MV-4-11 (cell line): ENCODE measurements at regions not wholly inside any gene's neighbourhood (a gene's known extent, or its start where the extent isn't known, plus 50 kb on each side); places are given as distances from the start of the nearest gene placed in this dataset.
"Not testable (repeated sequence)": the region's sequence is repeated elsewhere in the genome, so short reads cannot be mapped to it uniquely, and the experiment has no call there.

ENCODE experiments used
- DNase-seq: peaks from one replicate; lab custom pipeline; 2025; lab: John Stamatoyannopoulos, UW

DNA sequence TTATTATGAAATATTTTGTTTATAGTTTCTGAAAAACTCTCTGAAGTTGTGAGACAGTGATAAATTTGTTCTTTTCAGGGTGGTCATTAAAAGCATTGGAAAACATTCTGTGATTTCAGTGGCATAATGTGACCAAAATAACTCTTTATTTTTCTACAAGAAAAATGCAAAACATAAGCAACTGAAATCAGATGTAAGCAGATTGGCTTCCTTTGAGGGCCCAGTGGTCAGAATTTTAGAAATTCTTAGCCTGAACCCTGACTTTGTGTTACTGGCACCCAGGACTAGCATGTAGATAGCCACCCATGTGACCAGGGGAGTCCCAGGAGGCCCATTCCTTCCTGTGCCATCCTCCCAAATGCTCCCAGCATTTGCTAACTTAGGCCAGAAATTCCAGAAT, 145.6 kb upstream of the SLC38A2 start:
- no peak for DNase-seq

DNA sequence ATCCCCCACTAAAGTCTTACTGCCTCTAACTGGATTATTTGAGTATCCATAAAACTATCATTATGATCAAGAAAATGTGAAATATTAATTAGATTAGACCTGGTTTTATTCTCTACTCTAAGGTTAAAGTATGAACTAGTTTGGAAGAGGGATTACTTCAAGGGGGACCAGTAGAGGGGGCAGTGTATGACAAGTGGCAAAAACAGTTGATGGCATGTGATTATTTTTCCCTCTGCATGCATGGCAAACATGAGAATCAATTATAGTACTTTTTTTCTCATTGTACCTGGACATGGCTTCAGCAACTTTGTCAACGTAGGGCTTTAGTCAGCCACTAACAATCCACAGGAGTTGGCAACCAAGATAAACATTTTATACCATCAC, 145.0 kb upstream of the SLC38A2 start:
- DNase-seq = no peak

- DNase-seq = peak; percentile 11
Observed at GRCh38 chr12:46516933-46517578, 144.5 kb upstream of the SLC38A2 start.

DNA sequence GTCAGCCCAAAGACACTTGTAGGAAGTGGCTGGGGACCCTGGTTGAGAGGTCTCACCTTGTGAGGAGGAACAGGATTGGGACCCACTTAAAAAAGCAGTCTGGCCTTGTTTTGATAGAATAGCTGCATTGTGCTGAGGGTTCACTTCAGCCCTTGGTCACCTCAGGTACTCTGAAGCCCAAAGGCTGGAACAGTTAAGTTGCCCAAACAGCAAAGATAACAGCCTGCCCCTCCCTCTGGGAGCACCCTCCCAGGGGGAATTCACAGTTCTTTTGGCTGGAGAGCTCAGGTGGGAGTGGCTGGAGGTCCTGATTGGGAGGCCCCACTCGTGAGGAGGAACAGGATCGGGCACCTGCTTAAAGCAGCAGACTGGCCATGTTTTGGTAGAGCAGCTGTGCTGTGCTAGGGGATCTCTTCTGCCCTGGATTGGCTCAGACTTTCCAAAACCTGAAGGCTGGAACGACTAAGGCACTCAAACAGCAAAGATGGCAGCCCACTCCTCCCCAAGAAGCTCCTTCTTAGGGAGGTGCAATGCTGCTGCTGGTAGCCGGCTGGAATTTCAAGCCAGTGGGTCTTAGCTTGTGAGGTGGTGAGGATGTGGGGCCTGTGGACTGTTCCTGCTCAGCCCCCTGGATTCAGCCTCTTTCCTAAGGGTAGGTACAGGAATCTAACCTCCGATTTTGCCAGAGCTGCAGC, 143.8 kb upstream of the SLC38A2 start:
- DNase-seq = no peak

DNA sequence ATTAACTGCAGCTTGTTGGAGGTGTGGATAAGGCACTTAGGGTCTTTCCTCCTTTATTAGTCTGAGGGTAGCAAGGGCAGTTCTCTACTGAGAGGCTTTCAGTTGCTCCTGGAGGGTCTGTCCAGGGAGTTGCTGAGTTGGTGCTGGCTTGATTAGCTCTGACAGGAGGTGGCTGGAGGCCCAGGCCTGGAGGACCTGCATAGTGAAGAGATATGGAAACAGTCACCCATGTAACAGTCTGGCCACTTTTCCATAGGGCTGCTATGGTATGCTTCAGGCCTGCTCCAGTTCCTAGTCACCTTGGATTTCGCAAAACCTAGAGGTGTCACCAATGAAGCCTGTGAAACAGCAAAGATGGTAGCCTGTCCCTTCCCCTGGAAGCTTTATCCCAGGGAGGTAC, 143.3 kb upstream of the SLC38A2 start:
- no peak for DNase-seq

DNA sequence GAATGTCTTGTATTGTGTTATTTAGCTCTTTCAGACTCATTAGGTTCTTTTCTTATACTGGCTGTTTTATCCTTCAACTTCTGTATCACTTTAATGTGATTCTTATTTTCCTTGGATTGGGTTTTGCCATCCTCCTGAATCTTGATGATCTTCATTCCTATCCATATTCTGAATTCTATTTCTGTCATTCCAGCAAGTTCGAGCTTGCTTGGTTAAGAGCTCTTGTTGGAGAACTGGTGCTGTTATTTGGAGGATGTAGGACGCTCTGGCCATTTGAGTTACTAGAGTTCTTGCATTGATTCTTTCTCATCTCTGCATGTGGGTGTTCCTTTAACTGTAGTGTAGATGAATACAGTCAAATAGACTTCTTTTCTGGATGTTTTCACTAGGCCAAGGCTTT, 142.3 kb upstream of the SLC38A2 start:
- DNase-seq = no peak

- DNase-seq = not testable (repeated sequence)
Observed at GRCh38 chr12:46510257-46510656, 137.7 kb upstream of the SLC38A2 start.

DNA sequence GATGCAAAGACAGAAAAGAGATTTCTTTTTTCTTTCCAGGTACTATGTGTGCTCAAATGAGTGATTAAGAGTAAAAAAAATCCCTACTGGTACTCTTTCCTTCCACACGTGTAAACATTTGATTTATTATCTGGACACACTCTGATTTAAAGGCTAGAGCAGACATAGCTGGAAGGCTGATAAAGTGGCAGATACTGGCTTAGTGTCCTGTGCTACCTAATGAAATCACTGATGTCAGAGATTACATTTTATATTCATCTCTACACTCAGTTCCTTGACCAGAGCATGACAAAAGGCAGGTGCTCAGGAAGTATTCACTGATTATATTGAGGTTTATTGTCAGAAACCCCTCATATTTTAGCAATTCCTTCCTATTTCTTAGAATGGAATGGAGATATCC, 136.6 kb upstream of the SLC38A2 start:
- no peak for DNase-seq

GRCh38 chr12:46508651-46509050, 136.1 kb upstream of the SLC38A2 start:
- DNase-seq = no peak

DNA sequence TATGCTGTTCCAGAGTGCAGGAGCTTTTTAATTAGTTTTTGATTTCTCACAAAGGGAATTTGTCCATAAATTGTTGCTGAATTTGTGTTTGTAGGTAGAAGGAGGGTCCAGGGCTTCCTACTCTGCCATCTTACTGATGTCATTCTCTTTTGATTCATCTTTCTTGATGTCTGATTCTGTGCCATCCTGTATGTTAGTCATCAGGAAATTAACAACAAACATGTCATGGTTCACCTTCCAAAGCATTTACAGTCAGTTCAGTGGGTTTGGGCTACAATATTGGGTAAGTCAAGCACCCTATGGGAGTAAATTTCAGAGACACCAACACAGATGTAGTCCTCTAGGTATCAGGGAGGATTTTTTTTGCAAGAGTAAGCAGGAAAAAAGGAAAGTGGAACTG, 135.2 kb upstream of the SLC38A2 start:
- DNase-seq = no peak

DNA sequence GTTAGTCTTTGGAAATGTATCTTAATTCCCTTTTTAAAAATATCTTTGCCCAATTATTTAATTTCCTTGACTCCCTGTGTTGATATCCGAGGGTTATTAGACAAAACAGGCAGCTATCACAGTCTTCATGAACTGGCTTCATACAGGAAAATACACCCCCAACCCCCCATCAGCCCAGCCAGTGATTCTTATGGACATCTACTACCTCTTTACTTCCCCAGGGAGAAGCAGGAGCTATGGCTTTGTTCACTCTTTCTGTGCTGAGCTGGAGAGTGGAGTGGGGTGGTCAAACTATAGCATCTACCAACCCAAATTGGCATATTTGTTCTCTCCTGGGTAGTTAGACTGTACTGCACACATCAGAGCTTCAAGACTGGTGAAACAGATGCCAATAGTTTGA, 134.4 kb upstream of the SLC38A2 start:
- DNase-seq = no peak

DNA sequence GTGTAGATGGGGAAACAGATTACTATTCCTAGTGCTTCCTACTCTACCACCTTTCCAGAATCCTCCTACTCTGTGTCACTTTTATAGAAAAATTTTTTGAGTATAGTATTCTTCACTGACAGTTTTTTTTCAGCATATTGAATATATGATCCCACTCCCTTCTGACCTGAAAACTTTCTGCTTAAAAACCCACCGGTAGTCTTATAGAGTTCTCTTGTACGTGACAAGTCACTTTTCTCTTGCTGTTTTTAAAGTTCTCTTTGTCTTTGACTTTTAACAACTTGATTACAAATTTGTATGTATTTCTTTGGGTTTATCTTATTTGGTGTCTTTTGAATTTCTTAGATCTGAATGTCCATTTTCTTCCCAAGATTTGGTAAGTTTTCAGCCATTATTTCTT, 133.6 kb upstream of the SLC38A2 start:
- DNase-seq = no peak

DNA sequence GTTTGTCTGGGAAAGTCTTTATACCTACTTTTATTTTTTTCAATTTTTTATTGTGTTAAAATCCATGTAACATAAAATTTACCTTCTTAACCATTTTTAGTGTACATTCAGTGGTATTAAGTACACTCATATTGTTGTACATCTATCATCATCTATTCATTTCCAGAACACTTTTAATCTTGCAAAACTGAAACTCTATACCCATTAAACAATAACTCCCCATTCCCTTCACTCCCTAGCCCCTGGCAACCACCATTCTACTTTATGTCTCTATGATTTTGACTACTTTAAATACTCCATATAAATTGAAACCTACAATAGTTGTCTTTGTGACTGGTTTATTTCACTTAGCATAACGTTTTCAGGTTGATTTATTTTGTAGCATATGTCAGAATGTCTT, 131.9 kb upstream of the SLC38A2 start:
- DNase-seq = no peak

- no peak for DNase-seq
Observed at GRCh38 chr12:46503637-46504175, 131.1 kb upstream of the SLC38A2 start.

DNA sequence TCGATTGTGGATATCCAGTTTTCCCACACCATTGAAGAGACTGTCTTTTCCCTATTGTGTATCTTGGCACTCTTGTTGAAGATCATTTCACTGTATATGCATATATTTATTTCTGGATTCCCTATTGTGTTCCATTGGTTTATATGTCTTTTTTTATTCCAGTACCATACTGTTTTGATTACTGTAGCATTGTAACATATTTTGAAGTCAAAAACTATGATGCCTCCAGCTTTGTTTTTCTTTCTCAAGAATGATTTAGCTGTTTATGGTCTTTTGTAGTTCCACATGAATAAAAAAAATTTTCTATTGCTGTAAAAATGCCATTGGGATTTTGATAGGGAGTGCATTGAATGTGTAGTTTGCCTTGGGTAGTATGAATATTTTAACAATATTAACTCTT, 128.1 kb upstream of the SLC38A2 start:
- no peak for DNase-seq

GRCh38 chr12:46499901-46500300, 127.3 kb upstream of the SLC38A2 start:
- no peak for DNase-seq

GRCh38 chr12:46499226-46499625, 126.7 kb upstream of the SLC38A2 start:
- DNase-seq = no peak

DNA sequence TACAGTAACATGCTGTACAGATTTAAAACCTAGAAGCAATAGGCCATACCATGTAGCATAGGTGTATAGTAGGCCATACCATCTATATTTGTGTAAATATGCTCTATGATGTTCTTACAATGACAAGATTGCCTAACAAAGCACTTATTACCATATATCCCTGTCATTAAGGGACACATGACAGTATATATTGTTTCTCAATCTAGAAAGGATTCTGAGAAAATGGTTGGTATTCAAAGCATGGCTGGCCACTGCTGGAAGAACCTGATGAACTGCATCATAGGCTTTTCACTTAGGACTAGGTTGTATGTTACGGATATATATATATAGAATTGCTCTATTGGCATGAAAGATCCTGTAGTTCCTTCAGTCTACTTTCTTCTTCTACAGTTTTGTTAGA, 125.2 kb upstream of the SLC38A2 start:
- DNase-seq = no peak

- no peak for DNase-seq
Observed at GRCh38 chr12:46494424-46494823, 121.9 kb upstream of the SLC38A2 start.

- DNase-seq = no peak
Observed at GRCh38 chr12:46493834-46494181, 121.2 kb upstream of the SLC38A2 start.

- no peak for DNase-seq
Observed at GRCh38 chr12:46493150-46493833, 120.7 kb upstream of the SLC38A2 start.

DNA sequence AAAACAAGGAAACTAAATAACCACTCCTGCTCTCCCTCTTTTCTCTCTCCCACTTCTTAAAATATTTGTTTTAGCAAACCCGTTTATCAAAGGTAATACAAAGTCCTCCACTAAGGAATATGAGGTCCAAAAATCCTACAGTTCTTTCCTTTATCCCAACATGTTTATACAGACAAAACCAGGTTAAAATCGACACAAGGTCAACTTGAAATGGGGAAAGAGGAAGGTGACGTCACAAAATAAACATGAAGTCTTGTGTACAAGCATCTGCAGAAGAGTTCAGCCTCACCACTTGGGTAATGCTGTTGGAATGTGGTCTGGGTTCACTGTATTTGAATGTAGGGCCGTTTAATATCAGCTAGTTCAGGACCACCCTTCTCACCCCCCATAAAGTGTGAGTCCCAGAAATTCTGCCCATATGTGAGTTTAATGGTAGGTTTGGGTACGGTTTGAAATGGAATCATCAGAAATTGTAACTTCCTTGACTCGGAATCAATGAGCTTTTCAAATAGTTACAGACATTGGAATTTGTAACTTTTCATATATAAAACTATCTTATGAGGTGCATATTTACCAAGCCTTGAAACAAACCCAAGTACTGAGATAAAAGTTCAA, 120.0 kb upstream of the SLC38A2 start:
- no peak for DNase-seq

DNA sequence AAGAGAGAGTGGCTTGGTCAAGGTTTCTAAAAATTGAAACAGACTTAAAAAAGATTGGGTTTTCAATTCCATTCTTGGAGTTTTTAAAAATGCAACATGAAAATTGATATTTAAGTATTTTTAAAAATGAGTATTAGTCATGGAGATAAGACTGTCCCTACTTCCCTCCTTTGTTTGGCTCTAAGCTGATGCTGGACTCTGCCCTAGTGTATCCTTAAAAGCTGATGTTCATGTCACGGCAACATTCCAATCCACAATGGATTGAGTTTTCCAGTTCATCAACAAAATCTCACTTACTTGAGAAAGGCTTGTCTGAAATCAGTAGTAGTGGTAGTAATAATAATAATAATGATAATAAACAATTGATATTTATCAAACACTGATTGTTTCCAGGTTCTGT, 119.0 kb upstream of the SLC38A2 start:
- DNase-seq = no peak
